Panc1 (cell line): ENCODE measurements at regions not wholly inside any gene's neighbourhood (a gene's known extent, or its start where the extent isn't known, plus 50 kb on each side); places are given as distances from the start of the nearest gene placed in this dataset.

Source experiments
- ATAC-seq: fragments of 200-7000 bp; cut with Tn5 transposase; 2 replicates; pipeline ENCODE4 v1.9.1; 2020; ENCODE audit warnings: mild to moderate bottlenecking, moderate library complexity
- BruUV-seq: library from RNA; stranded (reverse); fragments of 400-500 nt; replicated peaks from 2 replicates; lab custom pipeline; 2021; lab: Mats Ljungman, UMichigan
- CTCF ChIA-PET: fragments of 300-600 bp; sonication (Branson Sonifier 250); formaldehyde crosslinking; loops from one replicate; lab custom pipeline; 2022; ENCODE audit warnings: antibody characterized with exemption; lab: Charles Lee
- POLR2A ChIA-PET: fragments of 300-600 bp; sonication (Branson Sonifier 250); formaldehyde crosslinking; loops from one replicate; lab custom pipeline; 2022; ENCODE audit warnings: antibody characterized with exemption; lab: Charles Lee
- DNase-seq: peaks from one replicate; pipeline ENCODE4 v3.0.0-alpha.2; 2010; ENCODE audit warnings: low read depth, low spot score
- H3K27ac ChIP-seq: 2 replicates; pipeline ENCODE4 v1.5.1; 2011; ENCODE audit warnings: mild to moderate bottlenecking, low read length, inconsistent platforms
- H3K27me3 ChIP-seq: fragments of 200-500 bp; sonication (Bioruptor generic); 2 replicates; pipeline ENCODE4 v1.6.0; 2014; ENCODE audit warnings: low read length, inconsistent platforms; ENCODE audit not compliant: control insufficient read depth, insufficient read depth
- H3K36me3 ChIP-seq: fragments of 200-500 bp; sonication (Bioruptor generic); 2 replicates; pipeline ENCODE4 v1.5.1; 2014; ENCODE audit warnings: inconsistent platforms, mild to moderate bottlenecking, low read length, moderate library complexity; ENCODE audit not compliant: control insufficient read depth, insufficient read depth
- H3K4me1 ChIP-seq: 2 replicates; pipeline ENCODE4 v1.5.1; 2011; ENCODE audit warnings: inconsistent platforms, mild to moderate bottlenecking, low read length, moderate library complexity; ENCODE audit not compliant: control insufficient read depth, insufficient read depth
- H3K4me3 ChIP-seq, 2 experiments: 2 replicates each; pipeline ENCODE4 v1.5.1; 2011 to 2012; ENCODE audit warnings: low read depth in 2 of 2, low read length in 2 of 2, mild to moderate bottlenecking in 2 of 2, inconsistent platforms in 1 of 2, moderate library complexity in 1 of 2
- H3K9me3 ChIP-seq: fragments of 200-500 bp; sonication (Bioruptor generic); 2 replicates; pipeline ENCODE4 v1.5.1; 2014; ENCODE audit warnings: low read depth, mild to moderate bottlenecking, inconsistent platforms, low read length, moderate library complexity; ENCODE audit not compliant: control insufficient read depth, insufficient read depth
- CTCF ChIP-seq: fragments of 450-650 bp; IDR thresholded peaks from 2 replicates; pipeline ENCODE4 v1.5.1; 2017; ENCODE audit warnings: mild to moderate bottlenecking
- POLR2AphosphoS5 ChIP-seq: IDR thresholded peaks from 2 replicates; pipeline ENCODE4 v1.6.1; 2012; ENCODE audit warnings: mild to moderate bottlenecking, low read depth, low read length, moderate library complexity
- SIN3A ChIP-seq: IDR thresholded peaks from 2 replicates; pipeline ENCODE4 v1.6.1; 2012; ENCODE audit warnings: low read depth, mild to moderate bottlenecking, low read length, moderate library complexity, borderline replicate concordance; ENCODE audit not compliant: insufficient read depth
- TCF7L2 ChIP-seq: IDR thresholded peaks from 2 replicates; pipeline ENCODE4 v1.6.1; 2011; ENCODE audit warnings: mild to moderate bottlenecking, low read depth, low read length, inconsistent platforms
- in situ Hi-C: cut with HindIII; loops from 2 replicates; pipeline ENCODE4 v1.10.0; 2016; ENCODE audit warnings: low sequenced_read_pairs, low pct_unique_long_range_greater_than_20kb
- intact Hi-C: fragments of 100-400 bp; cut with micrococcal nuclease; formaldehyde crosslinking; loops from one replicate; pipeline ENCODE4 v1.10.0; 2022; ENCODE audit not compliant: unreplicated experiment
- TF ChIP-seq, protein P1 (sequence below), 2 experiments: IDR thresholded peaks; 2 replicates each; pipeline ENCODE4 v1.6.1; 2011 to 2012; ENCODE audit warnings: low read depth in 2 of 2, control low read depth in 1 of 2, low read length in 1 of 2, mild to moderate bottlenecking in 1 of 2, moderate library complexity in 1 of 2; ENCODE audit not compliant: insufficient read depth in 1 of 2

DNA sequence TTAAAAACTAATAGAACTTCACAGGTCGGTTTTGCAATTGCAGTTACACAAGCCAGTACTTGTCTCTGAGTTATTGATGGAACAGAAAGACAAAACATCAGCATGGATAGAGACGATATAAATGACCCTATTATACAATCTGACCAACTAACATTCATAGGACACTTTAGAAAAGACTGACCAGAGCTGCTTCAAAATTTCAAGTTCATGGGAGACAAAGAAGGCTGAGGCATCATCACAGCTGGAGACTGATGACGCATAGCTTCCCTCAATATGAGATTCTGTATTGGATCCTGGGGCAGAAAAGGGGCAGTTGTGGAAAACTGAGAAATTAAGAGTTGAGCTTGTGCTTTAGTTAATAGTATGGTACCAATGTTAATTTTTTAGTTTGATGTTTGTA is 174.0 kb downstream of the THBS2 start:
- in situ Hi-C loops, result no loop called here
- intact Hi-C loops, result no loop called here
- DNase-seq, result no peak

DNA sequence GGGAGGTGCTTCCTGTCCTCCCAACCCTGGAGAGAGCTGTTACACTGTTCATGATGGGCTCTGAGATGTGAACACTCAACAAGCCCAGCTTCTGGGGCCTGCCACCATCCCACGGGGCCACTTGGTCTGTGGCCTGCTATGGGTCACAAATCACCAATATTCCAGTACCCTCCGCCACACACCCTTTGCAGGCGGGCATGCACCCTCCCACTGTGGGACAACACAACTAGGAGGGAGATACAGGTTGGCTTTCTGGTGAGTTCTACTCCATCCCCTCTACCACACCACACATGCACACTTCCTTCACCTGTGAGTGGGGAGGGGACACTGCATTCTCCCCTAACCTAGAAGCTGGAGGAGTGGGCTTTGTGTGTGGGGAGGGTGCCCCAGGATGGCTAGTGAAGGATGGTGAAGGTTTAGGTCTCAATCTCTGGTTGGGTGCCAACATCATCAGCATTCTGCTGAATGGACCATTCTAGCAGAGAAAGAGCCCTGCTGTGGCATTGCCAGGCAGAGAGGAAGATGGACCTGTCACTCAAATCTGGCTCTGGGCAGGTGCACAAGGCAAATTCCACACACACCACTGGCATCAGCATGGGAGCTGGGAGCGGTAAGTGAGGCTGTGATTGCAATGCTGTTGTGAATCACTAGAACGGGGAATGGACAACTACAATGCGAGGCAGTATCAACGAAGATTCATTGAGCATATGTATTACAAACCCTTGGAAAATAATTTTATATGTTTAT is 175.1 kb downstream of the THBS2 start:
- no peaks in the 10 kb centered on the region for H3K36me3 ChIP-seq
- ChIA-PET POLR2A (no interaction called here), CTCF (no interaction called here)
- no peaks in the 10 kb centered on the region for H3K4me1 ChIP-seq
- H3K4me3 ChIP-seq, result no peak overlapping the region
- H3K9me3 ChIP-seq, result no peaks in the 10 kb centered on the region
- intact Hi-C loops (no loop called here), in situ Hi-C loops (no loop called here)
- BruUV-seq, result no TSS peak
- DNase-seq, result no peak
- H3K27ac ChIP-seq, result no peak overlapping the region
- TF ChIP-seq SIN3A, result no peak
- TF ChIP-seq CTCF, result no peak
- TF ChIP-seq TCF7L2, result no peak
- no peak for TF ChIP-seq POLR2AphosphoS5
- TF ChIP-seq, protein P1, sequence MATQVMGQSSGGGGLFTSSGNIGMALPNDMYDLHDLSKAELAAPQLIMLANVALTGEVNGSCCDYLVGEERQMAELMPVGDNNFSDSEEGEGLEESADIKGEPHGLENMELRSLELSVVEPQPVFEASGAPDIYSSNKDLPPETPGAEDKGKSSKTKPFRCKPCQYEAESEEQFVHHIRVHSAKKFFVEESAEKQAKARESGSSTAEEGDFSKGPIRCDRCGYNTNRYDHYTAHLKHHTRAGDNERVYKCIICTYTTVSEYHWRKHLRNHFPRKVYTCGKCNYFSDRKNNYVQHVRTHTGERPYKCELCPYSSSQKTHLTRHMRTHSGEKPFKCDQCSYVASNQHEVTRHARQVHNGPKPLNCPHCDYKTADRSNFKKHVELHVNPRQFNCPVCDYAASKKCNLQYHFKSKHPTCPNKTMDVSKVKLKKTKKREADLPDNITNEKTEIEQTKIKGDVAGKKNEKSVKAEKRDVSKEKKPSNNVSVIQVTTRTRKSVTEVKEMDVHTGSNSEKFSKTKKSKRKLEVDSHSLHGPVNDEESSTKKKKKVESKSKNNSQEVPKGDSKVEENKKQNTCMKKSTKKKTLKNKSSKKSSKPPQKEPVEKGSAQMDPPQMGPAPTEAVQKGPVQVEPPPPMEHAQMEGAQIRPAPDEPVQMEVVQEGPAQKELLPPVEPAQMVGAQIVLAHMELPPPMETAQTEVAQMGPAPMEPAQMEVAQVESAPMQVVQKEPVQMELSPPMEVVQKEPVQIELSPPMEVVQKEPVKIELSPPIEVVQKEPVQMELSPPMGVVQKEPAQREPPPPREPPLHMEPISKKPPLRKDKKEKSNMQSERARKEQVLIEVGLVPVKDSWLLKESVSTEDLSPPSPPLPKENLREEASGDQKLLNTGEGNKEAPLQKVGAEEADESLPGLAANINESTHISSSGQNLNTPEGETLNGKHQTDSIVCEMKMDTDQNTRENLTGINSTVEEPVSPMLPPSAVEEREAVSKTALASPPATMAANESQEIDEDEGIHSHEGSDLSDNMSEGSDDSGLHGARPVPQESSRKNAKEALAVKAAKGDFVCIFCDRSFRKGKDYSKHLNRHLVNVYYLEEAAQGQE (IDR thresholded peaks at IDR 0.05; ENCODE audit: insufficient read depth in 1 of 2, low read depth in 2 of 2, low read length in 1 of 2), result no peak
- ATAC-seq, result no peak
- H3K27me3 ChIP-seq, result no peaks in the 10 kb centered on the region

More for the DNA sequence above, 174.0 kb downstream of the THBS2 start:
- ChIA-PET POLR2A (no interaction called here), CTCF (no interaction called here)
- no peak overlapping the region for H3K27ac ChIP-seq
- H3K36me3 ChIP-seq, result no peaks in the 10 kb centered on the region
- no peaks in the 10 kb centered on the region for H3K4me1 ChIP-seq
- ATAC-seq, result no peak
- no peak overlapping the region for H3K4me3 ChIP-seq
- H3K27me3 ChIP-seq, result no peaks in the 10 kb centered on the region
- BruUV-seq, result no TSS peak
- H3K9me3 ChIP-seq, result no peaks in the 10 kb centered on the region
- TF ChIP-seq POLR2AphosphoS5 (no peak), SIN3A (no peak)

GRCh38 chr6:169075915-169076654 is 177.6 kb downstream of the THBS2 start:
- in situ Hi-C loops, result no loop called here
- no peaks in the 10 kb centered on the region for H3K27me3 ChIP-seq
- no peak for ATAC-seq
- ChIA-PET POLR2A (no interaction called here), CTCF (no interaction called here)
- TF ChIP-seq, protein P1 (IDR thresholded peaks at IDR 0.05; ENCODE audit: insufficient read depth in 1 of 2, low read depth in 2 of 2, low read length in 1 of 2), result no peak
- intact Hi-C loops, result no loop called here
- no peak for DNase-seq
- H3K4me1 ChIP-seq, result peaks cover 3% of the 10 kb centered on the region
- no peaks in the 10 kb centered on the region for H3K36me3 ChIP-seq
- H3K4me3 ChIP-seq, result no peak overlapping the region
- H3K27ac ChIP-seq, result no peak overlapping the region
- H3K9me3 ChIP-seq, result peaks cover 5% of the 10 kb centered on the region; the same call in 1 of the 2 replicates
- no TSS peak for BruUV-seq
